ENCODE measurements at regions not wholly inside any gene's neighbourhood (a gene's known extent, or its start where the extent isn't known, plus 50 kb on each side); places are given as distances from the start of the nearest gene placed in this dataset.
"Not testable (repeated sequence)": the region's sequence is repeated elsewhere in the genome, so short reads cannot be mapped to it uniquely, and the experiment has no call there.

DNA sequence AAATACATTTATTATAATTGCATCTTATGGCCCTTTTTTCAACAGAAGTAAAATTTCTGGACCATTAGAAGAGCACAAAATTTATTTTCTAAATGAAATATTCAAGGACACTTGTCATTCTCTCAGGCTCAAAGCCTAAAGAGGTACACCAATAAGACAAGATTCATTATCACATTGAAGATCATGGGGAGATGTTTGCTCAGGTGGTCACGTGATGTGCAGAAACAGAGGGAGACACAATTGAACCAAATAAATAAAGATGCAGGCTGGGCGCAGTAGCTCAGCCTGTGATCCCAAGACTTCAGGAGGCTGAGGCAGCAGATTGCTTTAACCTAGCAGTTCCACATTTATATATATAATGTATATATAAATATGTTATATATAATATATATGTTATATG, 53.2 kb upstream of the TMEM254 start:
- ChIA-PET CTCF (no interaction called here), POLR2A (interaction anchor here (0.6 kb wide), 2 partner anchors 53 to 111 kb away, joined by 3 to 5 read pairs; no protein-coding TSS in a partner anchor)
- Mint-ChIP-seq H3K36me3 (ENCODE audit: low read depth) (no peaks in the 10 kb centered on the region), H3K27ac (no peak overlapping the region), H3K4me3 (no peak overlapping the region), H3K27me3 (ENCODE audit: low read depth) (peaks cover 2% of the 10 kb centered on the region), H3K4me1 (ENCODE audit: low read depth) (no peaks in the 10 kb centered on the region), H3K9me3 (ENCODE audit: insufficient read depth) (no peaks in the 10 kb centered on the region)
- no peak for ATAC-seq
- no peak for DNase-seq

DNA sequence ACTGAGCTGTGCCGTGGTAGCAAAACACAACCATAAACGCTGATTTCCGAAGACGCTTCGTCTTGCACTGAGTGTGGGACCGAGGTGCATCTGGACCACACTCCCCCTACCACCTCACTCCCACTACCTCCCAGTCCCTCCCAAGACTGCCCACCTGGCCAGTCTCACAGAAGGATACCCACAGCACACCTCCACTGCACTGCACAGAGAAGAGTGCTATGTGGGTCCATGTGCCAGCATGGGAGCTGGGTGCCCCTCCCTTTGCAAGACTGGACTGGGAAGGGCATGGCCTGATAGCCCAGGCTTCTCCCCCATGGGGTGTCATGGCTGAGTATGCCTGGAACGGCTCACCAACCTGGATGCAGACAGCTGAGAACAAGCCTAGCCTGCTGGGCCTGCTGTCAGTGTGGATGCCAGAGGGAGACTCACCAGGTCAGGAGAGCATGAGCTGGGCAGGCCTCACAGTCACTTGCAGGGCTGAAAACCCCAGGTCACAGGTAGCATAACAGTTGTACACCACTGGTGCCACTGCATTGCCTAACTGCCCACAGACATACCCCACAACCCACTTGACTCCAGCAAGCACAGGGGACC, 56.0 kb upstream of the TMEM254 start:
- H3K4me1 Mint-ChIP-seq (ENCODE audit: low read depth); ATAC-seq; H3K36me3 Mint-ChIP-seq (ENCODE audit: low read depth); H3K4me3 Mint-ChIP-seq; CTCF ChIA-PET; H3K27ac Mint-ChIP-seq; H3K27me3 Mint-ChIP-seq (ENCODE audit: low read depth); POLR2A ChIA-PET; DNase-seq; H3K9me3 Mint-ChIP-seq (ENCODE audit: insufficient read depth): not testable (repeated sequence)

DNA sequence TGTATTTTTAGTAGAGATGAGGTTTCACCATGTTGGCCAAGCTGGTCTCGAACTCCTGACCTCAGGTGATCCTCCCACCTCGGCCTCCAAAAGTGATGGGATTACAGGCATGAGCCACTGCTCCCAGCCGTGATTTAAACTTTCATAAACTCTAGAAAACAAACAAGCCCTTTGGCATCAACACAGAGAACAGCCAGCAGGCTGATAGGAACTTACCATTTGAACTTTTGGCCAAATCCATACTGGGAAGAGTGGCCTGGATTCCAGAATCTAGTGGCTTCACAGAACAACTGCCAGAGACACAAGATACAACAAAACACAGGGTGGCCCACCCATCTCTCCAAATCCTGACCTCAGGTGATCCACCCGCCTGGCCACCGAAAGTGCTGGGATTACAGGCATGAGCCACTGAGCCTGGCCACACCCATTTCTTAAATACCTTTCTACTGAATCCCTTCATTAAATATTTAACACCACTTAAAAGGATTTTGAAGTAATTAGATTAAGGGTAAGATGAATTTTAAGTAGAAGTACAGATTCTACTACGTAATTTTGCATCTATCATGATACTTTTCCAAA, 60.0 kb upstream of the TMEM254 start:
- DNase-seq; H3K4me1 Mint-ChIP-seq (ENCODE audit: low read depth); H3K4me3 Mint-ChIP-seq; ATAC-seq; H3K9me3 Mint-ChIP-seq (ENCODE audit: insufficient read depth); H3K27me3 Mint-ChIP-seq (ENCODE audit: low read depth); CTCF ChIA-PET; H3K27ac Mint-ChIP-seq; H3K36me3 Mint-ChIP-seq (ENCODE audit: low read depth); POLR2A ChIA-PET: not testable (repeated sequence)

DNA sequence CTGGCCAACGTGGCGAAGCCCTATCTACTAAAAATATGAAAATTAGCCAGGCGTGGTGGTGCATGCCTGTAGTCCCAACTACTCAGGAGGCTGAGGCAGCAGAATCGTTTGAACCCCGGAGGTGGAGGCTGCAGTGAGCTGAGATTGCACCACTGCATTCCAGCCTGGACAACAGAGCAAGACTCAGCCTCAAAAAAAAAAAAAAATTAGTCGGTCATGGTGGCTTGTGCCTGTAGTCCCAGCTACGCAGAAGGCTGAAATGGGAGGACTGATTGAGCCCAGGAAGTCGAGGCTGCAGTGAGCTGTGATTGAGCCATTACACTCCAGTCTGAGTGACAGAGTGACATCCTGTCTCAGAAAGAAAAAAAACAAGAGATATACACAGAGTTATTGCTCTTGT, 61.3 kb upstream of the TMEM254 start:
- POLR2A ChIA-PET = not testable (repeated sequence)

DNA sequence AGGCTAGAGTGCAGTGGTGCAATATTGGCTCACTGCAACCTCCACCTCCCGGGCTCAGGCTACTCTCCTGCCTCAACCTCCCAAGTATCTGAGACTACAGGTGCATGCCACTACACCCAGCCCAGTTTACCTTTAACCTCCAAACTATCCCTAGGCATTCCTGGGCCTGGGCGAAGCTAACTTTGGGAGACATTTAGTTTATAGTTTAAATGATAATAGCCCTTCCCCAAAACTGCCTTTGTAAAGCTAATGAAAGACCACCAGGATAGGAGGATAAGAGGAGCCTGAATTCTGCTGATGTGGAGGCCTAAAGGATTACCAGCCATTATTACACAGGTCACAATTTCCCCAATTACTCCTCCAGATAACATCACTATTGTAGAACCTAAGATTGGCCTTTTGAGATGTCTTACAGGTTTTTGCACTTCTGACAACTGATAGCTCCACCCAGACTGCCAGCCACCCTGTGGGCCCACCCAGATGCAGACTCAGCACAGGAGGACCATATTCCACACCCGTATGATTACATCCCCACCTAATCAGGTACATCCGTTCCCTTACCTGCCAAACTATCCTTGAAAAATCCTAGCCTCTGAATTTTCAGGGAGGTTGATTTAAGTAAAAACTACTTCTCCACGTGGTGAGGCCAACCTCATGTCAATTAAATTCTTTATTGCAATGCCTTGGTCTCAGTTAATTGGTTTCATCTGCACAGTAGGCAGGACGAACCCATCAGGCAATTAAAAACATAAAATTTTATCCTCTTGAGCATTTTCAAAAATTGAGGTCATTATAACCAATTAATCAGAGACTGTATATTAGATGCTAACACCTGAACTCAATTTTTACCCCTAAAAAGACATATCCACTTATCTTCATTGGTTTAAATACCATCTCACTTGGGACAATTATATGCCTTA, 62.3 kb upstream of the TMEM254 start:
- no peak overlapping the region for H3K27ac Mint-ChIP-seq
- POLR2A ChIA-PET = no interaction called here

More for the DNA sequence above, 61.3 kb upstream of the TMEM254 start:
- H3K27me3 Mint-ChIP-seq (ENCODE audit: low read depth); ATAC-seq; DNase-seq; H3K4me1 Mint-ChIP-seq (ENCODE audit: low read depth); H3K27ac Mint-ChIP-seq; H3K9me3 Mint-ChIP-seq (ENCODE audit: insufficient read depth); H3K36me3 Mint-ChIP-seq (ENCODE audit: low read depth); H3K4me3 Mint-ChIP-seq; CTCF ChIA-PET: not testable (repeated sequence)

DNA sequence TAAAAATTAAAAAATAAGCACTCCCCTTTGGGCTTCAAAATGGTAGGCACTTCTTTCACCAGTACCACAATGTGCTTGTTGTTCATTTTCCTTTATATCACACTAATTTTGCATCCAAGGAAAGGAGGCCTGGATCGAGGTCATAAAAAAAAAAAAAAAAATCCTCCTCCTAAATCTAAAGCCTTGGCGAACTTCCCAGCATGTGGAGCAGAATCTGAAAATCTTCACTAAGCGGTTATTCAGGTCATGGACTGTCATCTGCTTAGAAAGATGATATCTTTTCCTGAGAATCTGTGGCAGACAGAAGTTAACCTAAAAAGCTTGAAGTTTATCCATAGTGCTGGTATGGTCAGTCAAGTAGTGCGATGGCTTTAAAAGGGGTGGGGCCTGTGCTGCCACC, 64.2 kb upstream of the SFTPD start:
- DNase-seq; H3K27ac Mint-ChIP-seq; POLR2A ChIA-PET; H3K36me3 Mint-ChIP-seq (ENCODE audit: low read depth); H3K4me1 Mint-ChIP-seq (ENCODE audit: low read depth); H3K9me3 Mint-ChIP-seq (ENCODE audit: insufficient read depth); ATAC-seq; H3K27me3 Mint-ChIP-seq (ENCODE audit: low read depth); H3K4me3 Mint-ChIP-seq; CTCF ChIA-PET: not testable (repeated sequence)

More for the DNA sequence above, 62.3 kb upstream of the TMEM254 start:
- ATAC-seq (no peak), DNase-seq (no peak)
- no peaks in the 10 kb centered on the region for H3K9me3 Mint-ChIP-seq (ENCODE audit: insufficient read depth)
- H3K27me3 Mint-ChIP-seq (ENCODE audit: low read depth) = no peaks in the 10 kb centered on the region
- H3K4me3 Mint-ChIP-seq = no peak overlapping the region
- no peaks in the 10 kb centered on the region for H3K36me3 Mint-ChIP-seq (ENCODE audit: low read depth)
- CTCF ChIA-PET = no interaction called here
- no peaks in the 10 kb centered on the region for H3K4me1 Mint-ChIP-seq (ENCODE audit: low read depth)

DNA sequence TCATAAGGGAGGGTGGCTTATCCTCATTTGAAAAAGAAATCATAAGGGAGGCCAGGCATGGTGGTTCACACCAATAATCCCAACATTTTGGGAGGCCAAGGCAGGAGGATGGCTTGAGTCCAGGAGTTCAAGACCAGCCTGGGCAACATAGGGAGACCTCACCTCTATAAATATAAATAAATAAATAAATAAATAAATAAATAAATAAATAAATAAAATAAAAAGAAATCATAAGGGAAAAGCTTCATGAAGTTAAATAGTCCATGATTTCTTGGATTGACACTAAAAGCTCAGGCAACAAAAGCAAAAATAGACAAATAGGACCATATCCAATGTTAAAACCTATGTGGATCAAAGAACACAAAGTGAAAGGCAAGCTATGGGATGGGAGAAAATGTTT, 62.2 kb upstream of the SFTPD start:
- POLR2A ChIA-PET; H3K4me1 Mint-ChIP-seq (ENCODE audit: low read depth); ATAC-seq; H3K4me3 Mint-ChIP-seq; H3K9me3 Mint-ChIP-seq (ENCODE audit: insufficient read depth); H3K36me3 Mint-ChIP-seq (ENCODE audit: low read depth); H3K27ac Mint-ChIP-seq; DNase-seq; H3K27me3 Mint-ChIP-seq (ENCODE audit: low read depth); CTCF ChIA-PET: not testable (repeated sequence)

DNA sequence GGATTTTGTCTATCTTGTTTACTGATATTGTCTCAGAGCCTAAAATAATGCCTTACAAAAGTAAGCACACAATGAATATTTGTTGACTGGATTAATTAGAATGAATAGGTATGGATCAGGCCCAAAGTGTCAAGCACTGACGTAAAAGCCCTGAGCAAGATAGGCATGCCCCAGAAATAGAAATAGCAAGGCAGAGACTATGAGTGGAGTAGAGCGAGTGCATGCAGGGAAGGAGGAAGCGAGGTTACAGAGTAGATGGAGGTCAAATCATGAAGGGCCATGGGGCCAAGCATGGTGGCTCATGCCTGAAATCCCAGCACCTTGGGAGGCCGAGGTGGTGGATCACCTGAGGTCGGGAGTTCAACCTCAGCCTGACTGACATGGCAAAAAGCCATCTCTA, 51.6 kb upstream of the SFTPD start:
- peaks cover 19% of the 10 kb centered on the region for H3K27me3 Mint-ChIP-seq (ENCODE audit: low read depth)
- no peak for DNase-seq
- H3K27ac Mint-ChIP-seq = no peak overlapping the region
- ChIA-PET POLR2A (no interaction called here), CTCF (no interaction called here)
- H3K9me3 Mint-ChIP-seq (ENCODE audit: insufficient read depth) = no peaks in the 10 kb centered on the region
- H3K36me3 Mint-ChIP-seq (ENCODE audit: low read depth) = no peaks in the 10 kb centered on the region
- no peak for ATAC-seq
- H3K4me1 Mint-ChIP-seq (ENCODE audit: low read depth) = no peaks in the 10 kb centered on the region
- no peak overlapping the region for H3K4me3 Mint-ChIP-seq

All from activated CD8-positive, alpha-beta T cell treated with anti-CD3 and anti-CD28 coated beads, Interleukin-2, amount 10 ng/mL, durations not matched to agents 7 days and 5 days (primary cell).